ENCODE measurements at regions not wholly inside any gene's neighbourhood (a gene's known extent, or its start where the extent isn't known, plus 50 kb on each side); places are given as distances from the start of the nearest gene placed in this dataset.

- DNase-seq (ENCODE audit: low read depth): no peak
These were observed 333.8 kb downstream of the NUF2 start for GRCh38 chr1:163655565-163655964.

- no peak for DNase-seq (ENCODE audit: low read depth)
These were observed 334.5 kb downstream of the NUF2 start for GRCh38 chr1:163656095-163656759.

GRCh38 chr1:163657719-163658118 lies 336.0 kb downstream of the NUF2 start:
- no peak for DNase-seq (ENCODE audit: low read depth)

- DNase-seq (ENCODE audit: low read depth): no peak
These were observed 339.6 kb downstream of the NUF2 start for GRCh38 chr1:163661391-163661790.

GRCh38 chr1:163664671-163665335 lies 343.0 kb downstream of the NUF2 start:
- no peak for DNase-seq (ENCODE audit: low read depth)

- no peak for DNase-seq (ENCODE audit: low read depth)
These were observed 346.7 kb downstream of the NUF2 start for GRCh38 chr1:163668472-163668871.

GRCh38 chr1:163670989-163671757 lies 349.4 kb downstream of the NUF2 start:
- DNase-seq (ENCODE audit: low read depth): no peak

GRCh38 chr1:163672976-163673758 lies 351.4 kb downstream of the NUF2 start:
- DNase-seq (ENCODE audit: low read depth): no peak

GRCh38 chr1:163673759-163674151 lies 352.0 kb downstream of the NUF2 start:
- peak; percentile 63 for DNase-seq (ENCODE audit: low read depth)

- no peak for DNase-seq (ENCODE audit: low read depth)
These were observed 352.5 kb downstream of the NUF2 start for GRCh38 chr1:163674236-163674635.

GRCh38 chr1:163684785-163685184 lies 363.0 kb downstream of the NUF2 start:
- DNase-seq (ENCODE audit: low read depth): no peak

- no peak for DNase-seq (ENCODE audit: low read depth)
These were observed 370.5 kb downstream of the NUF2 start for GRCh38 chr1:163692266-163692665.

GRCh38 chr1:163697137-163697536 lies 375.4 kb downstream of the NUF2 start:
- no peak for DNase-seq (ENCODE audit: low read depth)

- no peak for DNase-seq (ENCODE audit: low read depth)
These were observed 380.1 kb downstream of the NUF2 start for GRCh38 chr1:163701783-163702374.

- no peak for DNase-seq (ENCODE audit: low read depth)
These were observed 382.0 kb downstream of the NUF2 start for GRCh38 chr1:163703794-163704193.

- no peak for DNase-seq (ENCODE audit: low read depth)
These were observed 385.2 kb downstream of the NUF2 start for GRCh38 chr1:163706915-163707314.

GRCh38 chr1:163709636-163710035 lies 387.9 kb downstream of the NUF2 start:
- peak; percentile 5 for DNase-seq (ENCODE audit: low read depth)

- DNase-seq (ENCODE audit: low read depth): no peak
These were observed 390.6 kb downstream of the NUF2 start for GRCh38 chr1:163712321-163712720.

- no peak for DNase-seq (ENCODE audit: low read depth)
These were observed 398.5 kb downstream of the NUF2 start for GRCh38 chr1:163720294-163720693.

GRCh38 chr1:163725551-163725950 lies 403.8 kb downstream of the NUF2 start:
- no peak for DNase-seq (ENCODE audit: low read depth)

GRCh38 chr1:163730411-163730821 lies 408.7 kb downstream of the NUF2 start:
- DNase-seq (ENCODE audit: low read depth): no peak

GRCh38 chr1:163737261-163737660 lies 415.5 kb downstream of the NUF2 start:
- no peak for DNase-seq (ENCODE audit: low read depth)
